HCT116 (cell line): ENCODE measurements at regions not wholly inside any gene's neighbourhood (a gene's known extent, or its start where the extent isn't known, plus 50 kb on each side); places are given as distances from the start of the nearest gene placed in this dataset.

Experiments
- ELF1 ChIP-seq: IDR thresholded peaks from 2 replicates; pipeline ENCODE4 v1.6.1; 2012; ENCODE audit warnings: low read depth, borderline replicate concordance
- EZH2 ChIP-seq: fragments of 200-600 bp; sonication (generic); IDR thresholded peaks from 2 replicates; pipeline ENCODE4 v1.6.1; 2017; ENCODE audit warnings: antibody characterized with exemption, mixed run types
- EZH2phosphoT487 ChIP-seq: fragments of 200-600 bp; IDR thresholded peaks from 2 replicates; pipeline ENCODE4 v1.6.1; 2018; ENCODE audit warnings: antibody characterized with exemption, borderline replicate concordance
- POLR2A ChIP-seq: IDR thresholded peaks from 2 replicates; pipeline ENCODE4 v1.7.0; 2011; ENCODE audit warnings: borderline replicate concordance; ENCODE audit not compliant: insufficient read depth, insufficient read length; ENCODE audit errors: extremely low read depth
- POLR2AphosphoS5 ChIP-seq: IDR thresholded peaks from 2 replicates; pipeline ENCODE4 v1.6.1; 2011; ENCODE audit warnings: mild to moderate bottlenecking, low read depth, low read length, moderate library complexity
- TCF7L2 ChIP-seq: IDR thresholded peaks from 2 replicates; pipeline ENCODE4 v1.7.0; 2011; ENCODE audit warnings: borderline replicate concordance, inconsistent platforms; ENCODE audit not compliant: insufficient read depth, insufficient read length; ENCODE audit errors: extremely low read depth
- TF ChIP-seq, protein P1 (sequence below), 3 experiments: fragments of 200-600 bp in 1 of 3; sonication (generic) in 1 of 3; IDR thresholded peaks in 2 of 3; conservative IDR thresholded peaks in 1 of 3; 2 replicates each; pipeline ENCODE4 v1.5.1; 2012 to 2017; ENCODE audit warnings: low read depth in 2 of 3, low read length in 2 of 3, antibody characterized with exemption in 1 of 3, borderline replicate concordance in 1 of 3, control low read depth in 1 of 3, mild to moderate bottlenecking in 1 of 3, mixed read lengths in 1 of 3, mixed run types in 1 of 3, moderate library complexity in 1 of 3; ENCODE audit not compliant: insufficient read depth in 1 of 3
- TF ChIP-seq, protein P2 (sequence below): IDR thresholded peaks from 2 replicates; pipeline ENCODE4 v1.6.1; 2012

DNA sequence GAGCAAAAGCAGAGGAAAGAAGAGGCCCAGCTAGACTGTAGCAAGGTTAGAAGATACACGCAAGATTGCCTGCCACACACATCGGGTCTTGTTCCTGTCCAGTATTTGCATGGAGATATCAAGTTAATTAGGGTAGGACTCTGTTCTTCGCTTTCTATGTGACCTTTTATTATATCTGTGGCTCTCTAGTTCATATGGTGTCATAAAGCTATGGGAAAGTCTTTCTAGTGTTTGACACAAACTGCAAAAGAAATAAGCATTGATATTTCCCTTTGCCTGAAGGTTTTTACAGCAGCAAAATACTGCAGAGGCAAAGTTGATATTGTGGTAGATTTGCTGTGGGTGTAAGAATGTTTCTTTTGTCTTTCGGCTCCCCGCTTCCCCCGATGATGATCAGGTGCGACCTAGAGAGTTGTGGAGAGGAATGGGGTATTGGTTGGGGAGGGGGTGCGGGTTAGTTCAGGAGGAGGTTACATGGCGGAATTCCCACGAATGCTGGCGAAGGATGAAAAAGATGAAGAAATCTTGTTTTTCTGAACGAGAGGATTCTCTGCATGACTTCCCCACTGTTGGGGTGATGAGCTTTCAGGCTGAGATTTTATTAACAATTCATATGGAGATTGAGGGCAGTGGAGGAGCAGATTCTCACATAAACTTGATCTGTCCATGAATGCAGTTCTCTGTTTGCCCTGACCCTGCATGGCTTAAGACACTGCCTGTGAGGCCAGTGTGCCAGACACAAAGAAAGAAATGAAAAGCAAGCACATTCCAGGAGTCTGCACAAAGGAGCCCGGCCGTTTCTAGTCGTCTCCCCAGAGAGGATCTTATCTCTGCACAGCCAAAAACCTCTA, 550.2 kb downstream of the USP25 start:
- no peak for TF ChIP-seq POLR2AphosphoS5
- TF ChIP-seq, protein P1, sequence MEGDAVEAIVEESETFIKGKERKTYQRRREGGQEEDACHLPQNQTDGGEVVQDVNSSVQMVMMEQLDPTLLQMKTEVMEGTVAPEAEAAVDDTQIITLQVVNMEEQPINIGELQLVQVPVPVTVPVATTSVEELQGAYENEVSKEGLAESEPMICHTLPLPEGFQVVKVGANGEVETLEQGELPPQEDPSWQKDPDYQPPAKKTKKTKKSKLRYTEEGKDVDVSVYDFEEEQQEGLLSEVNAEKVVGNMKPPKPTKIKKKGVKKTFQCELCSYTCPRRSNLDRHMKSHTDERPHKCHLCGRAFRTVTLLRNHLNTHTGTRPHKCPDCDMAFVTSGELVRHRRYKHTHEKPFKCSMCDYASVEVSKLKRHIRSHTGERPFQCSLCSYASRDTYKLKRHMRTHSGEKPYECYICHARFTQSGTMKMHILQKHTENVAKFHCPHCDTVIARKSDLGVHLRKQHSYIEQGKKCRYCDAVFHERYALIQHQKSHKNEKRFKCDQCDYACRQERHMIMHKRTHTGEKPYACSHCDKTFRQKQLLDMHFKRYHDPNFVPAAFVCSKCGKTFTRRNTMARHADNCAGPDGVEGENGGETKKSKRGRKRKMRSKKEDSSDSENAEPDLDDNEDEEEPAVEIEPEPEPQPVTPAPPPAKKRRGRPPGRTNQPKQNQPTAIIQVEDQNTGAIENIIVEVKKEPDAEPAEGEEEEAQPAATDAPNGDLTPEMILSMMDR (IDR thresholded peaks at IDR 0.05 in 2 of 3, conservative IDR thresholded peaks at IDR 0.05 in 1 of 3; ENCODE audit: borderline replicate concordance in 1 of 3, insufficient read depth in 1 of 3, low read depth in 2 of 3, low read length in 2 of 3): no peak
- no peak for TF ChIP-seq POLR2A
- TF ChIP-seq TCF7L2: no peak
- no peak for TF ChIP-seq EZH2
- TF ChIP-seq, protein P2, sequence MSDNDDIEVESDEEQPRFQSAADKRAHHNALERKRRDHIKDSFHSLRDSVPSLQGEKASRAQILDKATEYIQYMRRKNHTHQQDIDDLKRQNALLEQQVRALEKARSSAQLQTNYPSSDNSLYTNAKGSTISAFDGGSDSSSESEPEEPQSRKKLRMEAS: no peak
- no peak for TF ChIP-seq EZH2phosphoT487
- TF ChIP-seq ELF1: no peak
